Esophagus muscularis mucosa (tissue), 4 donors: ENCODE measurements at regions not wholly inside any gene's neighbourhood (a gene's known extent, or its start where the extent isn't known, plus 50 kb on each side); places are given as distances from the start of the nearest gene placed in this dataset.

ENCODE experiments used
- DNase-seq: peaks from one replicate; pipeline ENCODE4 v3.0.0-alpha.2; 2017; ENCODE audit errors: extremely low spot score
- H3K27ac ChIP-seq, 4 donors: fragments of 200-600 bp; sonication (generic); replicated peaks in 1 of 4; 1 replicate in 3 of 4; 2 replicates in 1 of 4; pipeline ENCODE4 v1.5.1; 2016 to 2019; ENCODE audit warnings: mild to moderate bottlenecking in 1 of 4
- H3K27me3 ChIP-seq, 4 donors: fragments of 200-600 bp; sonication (generic); one replicate each; pipeline versions ENCODE4 v1.5.1 to v1.6.0; 2016 to 2019
- H3K36me3 ChIP-seq, 4 donors: fragments of 200-600 bp; sonication (generic); one replicate each; pipeline ENCODE4 v1.5.1; 2016 to 2019
- H3K4me1 ChIP-seq, 4 donors: fragments of 200-600 bp; sonication (generic); one replicate each; pipeline ENCODE4 v1.5.1; 2016 to 2019
- H3K4me3 ChIP-seq, 4 donors: fragments of 200-600 bp; sonication (generic); 1 replicate in 2 of 4; 2 replicates in 2 of 4; pipeline ENCODE4 v1.5.1; 2016 to 2019; ENCODE audit warnings: mild to moderate bottlenecking in 4 of 4, moderate library complexity in 1 of 4
- H3K9me3 ChIP-seq, 4 donors: fragments of 200-600 bp; sonication (generic); 1 replicate in 3 of 4; 2 replicates in 1 of 4; pipeline ENCODE4 v1.5.1; 2016 to 2019
- CTCF ChIP-seq, 3 experiments: fragments of 200-600 bp in 2 of 3; fragments of 450-650 bp in 1 of 3; sonication (generic) in 2 of 3; IDR thresholded peaks; one replicate each; pipeline ENCODE4 v1.5.1; 2017 to 2019; ENCODE audit warnings: antibody characterized with exemption in 3 of 3, mild to moderate bottlenecking in 2 of 3, moderate library complexity in 1 of 3
- EP300 ChIP-seq: sonication (generic); formaldehyde crosslinking; IDR thresholded peaks from one replicate; pipeline ENCODE4 v1.6.1; 2017; ENCODE audit warnings: antibody characterized with exemption
- POLR2A ChIP-seq: fragments of 450-650 bp; IDR thresholded peaks from one replicate; pipeline ENCODE4 v1.6.1; 2017; ENCODE audit warnings: antibody characterized with exemption, moderate library complexity, mild to moderate bottlenecking, low read depth
- POLR2AphosphoS5 ChIP-seq, 2 donors: sonication (generic); formaldehyde crosslinking; IDR thresholded peaks; one replicate each; pipeline ENCODE4 v1.6.1; 2017; ENCODE audit warnings: antibody characterized with exemption in 2 of 2
- WGBS: methylation state at CpG from one replicate; pipeline ENCODE4 v1.1.5; 2018; 5-methylcytosine and 5-hydroxymethylcytosine counted together
- intact Hi-C: fragments of 100-400 bp; cut with DNase I; formaldehyde crosslinking; loops from one replicate; pipeline ENCODE4 v1.15.1; 2023

GRCh38 chr4:111652986-111653385, 492.3 kb upstream of the FAM241A start:
- Histone ChIP-seq H3K27me3 (no peaks in the 10 kb centered on the region), H3K27ac (no peak overlapping the region), H3K4me1 (no peaks in the 10 kb centered on the region), H3K9me3 (no peaks in the 10 kb centered on the region), H3K36me3 (no peaks in the 10 kb centered on the region), H3K4me3 (no peak overlapping the region)
- 84% methylated on average over 2 of the region's 2 CpGs for WGBS
- TF ChIP-seq POLR2AphosphoS5 (IDR thresholded peaks at IDR 0.05), result no peak
- no peak for TF ChIP-seq POLR2A
- TF ChIP-seq EP300, result no peak
- no peak for TF ChIP-seq CTCF (IDR thresholded peaks at IDR 0.05)
- DNase-seq, result no peak
- intact Hi-C loops, result no loop called here

GRCh38 chr4:111662496-111662895, 482.8 kb upstream of the FAM241A start:
- Histone ChIP-seq H3K4me3 (no peak overlapping the region), H3K36me3 (no peaks in the 10 kb centered on the region), H3K9me3 (no peaks in the 10 kb centered on the region), H3K27me3 (no peaks in the 10 kb centered on the region), H3K27ac (no peak overlapping the region), H3K4me1 (no peaks in the 10 kb centered on the region)
- intact Hi-C loops, result no loop called here
- DNase-seq, result no peak
- WGBS, result 92% methylated on average over 1 of the region's 1 CpG
- TF ChIP-seq POLR2AphosphoS5 (IDR thresholded peaks at IDR 0.05) (no peak), EP300 (no peak), CTCF (IDR thresholded peaks at IDR 0.05) (no peak), POLR2A (no peak)

- H3K27me3 ChIP-seq, result no peaks in the 10 kb centered on the region
- DNase-seq, result no peak
- intact Hi-C loops, result no loop called here
Measured at GRCh38 chr4:111664308-111664945, 480.8 kb upstream of the FAM241A start.

GRCh38 chr4:111666826-111667360, 478.4 kb upstream of the FAM241A start:
- no peaks in the 10 kb centered on the region for H3K4me1 ChIP-seq
- 60% methylated on average over 2 of the region's 2 CpGs for WGBS

More at GRCh38 chr4:111664308-111664945, 480.8 kb upstream of the FAM241A start:
- no peaks in the 10 kb centered on the region for H3K9me3 ChIP-seq
- TF ChIP-seq POLR2A, result no peak
- no peak for TF ChIP-seq EP300
- no peak for TF ChIP-seq POLR2AphosphoS5 (IDR thresholded peaks at IDR 0.05)
- TF ChIP-seq CTCF (IDR thresholded peaks at IDR 0.05), result no peak
- H3K27ac ChIP-seq, result no peak overlapping the region
- no peaks in the 10 kb centered on the region for H3K36me3 ChIP-seq
- 31% methylated on average over 1 of the region's 1 CpG for WGBS
- no peaks in the 10 kb centered on the region for H3K4me1 ChIP-seq
- no peak overlapping the region for H3K4me3 ChIP-seq

More at GRCh38 chr4:111666826-111667360, 478.4 kb upstream of the FAM241A start:
- DNase-seq, result no peak
- H3K36me3 ChIP-seq, result no peaks in the 10 kb centered on the region
- H3K9me3 ChIP-seq, result no peaks in the 10 kb centered on the region
- intact Hi-C loops, result no loop called here
- TF ChIP-seq POLR2AphosphoS5 (IDR thresholded peaks at IDR 0.05) (no peak), POLR2A (no peak), EP300 (no peak), CTCF (IDR thresholded peaks at IDR 0.05) (no peak)
- no peak overlapping the region for H3K4me3 ChIP-seq
- no peak overlapping the region for H3K27ac ChIP-seq
- no peaks in the 10 kb centered on the region for H3K27me3 ChIP-seq
